Activated CD8-positive, alpha-beta T cell treated with anti-CD3 and anti-CD28 coated beads for 36 hours (primary cell): ENCODE measurements at regions not wholly inside any gene's neighbourhood (a gene's known extent, or its start where the extent isn't known, plus 50 kb on each side); places are given as distances from the start of the nearest gene placed in this dataset.
A peak's percentile ranks its signal among the peaks of the same experiment; 100 is the strongest.
"Not testable (repeated sequence)": the region's sequence is repeated elsewhere in the genome, so short reads cannot be mapped to it uniquely, and the experiment has no call there.

Experiments used
- ATAC-seq: fragments of 200-7000 bp; cut with Tn5 transposase; one replicate; pipeline ENCODE4 v1.10.0; 2021; ENCODE audit warnings: mild to moderate bottlenecking, moderate library complexity
- CTCF ChIA-PET: fragments of 350-600 bp; sonication (Branson Sonifier 250); formaldehyde crosslinking; loops from one replicate; lab custom pipeline; 2021; ENCODE audit warnings: antibody characterized with exemption; lab: Charles Lee
- POLR2A ChIA-PET: fragments of 350-600 bp; sonication (Branson Sonifier 250); formaldehyde crosslinking; loops from one replicate; lab custom pipeline; 2021; ENCODE audit warnings: antibody characterized with exemption; lab: Charles Lee
- DNase-seq: peaks from one replicate; pipeline ENCODE4 v3.0.0-alpha.2; 2020
- H3K27ac Mint-ChIP-seq: one replicate; pipeline ENCODE4 v1.8.0; 2021; ENCODE audit warnings: mild to moderate bottlenecking, mixed read lengths
- H3K27me3 Mint-ChIP-seq: one replicate; pipeline ENCODE4 v1.8.0; 2021; ENCODE audit warnings: mixed read lengths
- H3K36me3 Mint-ChIP-seq: one replicate; pipeline ENCODE4 v1.8.0; 2021; ENCODE audit warnings: low read depth, mixed read lengths
- H3K4me1 Mint-ChIP-seq: one replicate; pipeline ENCODE4 v1.8.0; 2021; ENCODE audit warnings: low read depth, mixed read lengths
- H3K4me3 Mint-ChIP-seq: one replicate; pipeline ENCODE4 v1.8.0; 2021; ENCODE audit warnings: mild to moderate bottlenecking, moderate library complexity, mixed read lengths
- H3K9me3 Mint-ChIP-seq: one replicate; pipeline ENCODE4 v1.8.0; 2021; ENCODE audit warnings: mixed read lengths
- CTCF ChIP-seq: fragments of 200-600 bp; IDR thresholded peaks from one replicate; pipeline ENCODE4 v1.8.0; 2022; ENCODE audit warnings: antibody characterized with exemption, mild to moderate bottlenecking
- intact Hi-C: fragments of 100-400 bp; cut with micrococcal nuclease; formaldehyde crosslinking; loops from one replicate; pipeline ENCODE4 v1.10.0; 2022

DNA sequence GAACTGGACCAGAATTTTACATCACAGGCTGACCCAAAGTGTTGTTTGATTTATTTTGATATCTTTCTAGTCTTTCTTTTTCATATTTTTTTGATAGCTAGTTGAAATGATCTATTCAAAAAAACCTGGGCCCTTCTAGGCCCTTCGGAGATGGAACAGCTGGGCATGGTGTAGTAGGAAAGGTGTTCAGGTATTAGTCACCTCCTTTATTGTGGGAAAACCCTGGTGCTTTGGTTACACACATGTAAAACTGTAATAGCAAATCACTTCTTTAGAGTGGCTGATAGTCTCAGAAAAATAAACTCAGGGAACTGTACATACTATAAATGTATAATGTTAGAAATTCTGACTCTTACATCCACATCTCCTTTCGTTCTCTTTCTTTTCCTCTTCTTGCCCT lies 234.5 kb downstream of the PLA2G4A start:
- intact Hi-C loops: no loop called here
- ChIA-PET POLR2A (no interaction called here), CTCF (no interaction called here)
- ATAC-seq (no peak), DNase-seq (no peak)
- peaks cover 1% of the 10 kb centered on the region for H3K9me3 Mint-ChIP-seq
- no peaks in the 10 kb centered on the region for H3K27me3 Mint-ChIP-seq
- H3K4me3 Mint-ChIP-seq: no peak overlapping the region
- no peak for TF ChIP-seq CTCF
- H3K27ac Mint-ChIP-seq: no peak overlapping the region
- H3K36me3 Mint-ChIP-seq: no peaks in the 10 kb centered on the region
- H3K4me1 Mint-ChIP-seq: no peaks in the 10 kb centered on the region

DNA sequence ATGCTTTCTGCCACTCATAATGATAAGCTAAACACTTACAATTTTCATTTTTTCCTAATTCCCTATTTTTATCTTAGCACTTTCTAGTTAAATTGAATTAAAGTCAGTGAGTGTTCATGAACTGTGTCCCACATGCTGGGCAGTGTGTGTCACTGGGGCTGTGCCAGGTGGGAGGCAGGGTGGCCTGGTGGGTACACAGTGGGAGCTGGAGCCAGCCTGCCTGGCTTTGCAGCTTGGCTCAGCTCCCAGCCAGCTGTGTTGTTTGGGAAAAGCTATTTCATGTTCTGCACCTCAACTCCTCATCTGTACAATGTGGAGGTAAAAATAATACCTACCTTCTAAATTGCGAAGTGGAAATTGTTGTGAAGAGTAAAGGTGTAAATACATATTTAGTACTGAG lies 238.4 kb downstream of the PLA2G4A start:
- Mint-ChIP-seq H3K9me3 (peaks cover 1% of the 10 kb centered on the region), H3K27me3 (no peaks in the 10 kb centered on the region), H3K27ac (no peak overlapping the region), H3K4me1 (peaks cover 2% of the 10 kb centered on the region), H3K36me3 (no peaks in the 10 kb centered on the region), H3K4me3 (no peak overlapping the region)
- TF ChIP-seq CTCF: no peak
- ChIA-PET CTCF (interaction anchor here (1.5 kb wide), 1 partner anchor 16 kb away, joined by 6 read pairs; no protein-coding TSS in a partner anchor), POLR2A (no interaction called here)
- intact Hi-C loops: no loop called here
- ATAC-seq (no peak), DNase-seq (no peak)

- no peak overlapping the region for H3K4me3 Mint-ChIP-seq
- no peaks in the 10 kb centered on the region for H3K27me3 Mint-ChIP-seq
- H3K4me1 Mint-ChIP-seq: peaks cover 2% of the 10 kb centered on the region
- CTCF ChIA-PET: interaction anchor here (0.9 kb wide), 1 partner anchor 19 kb away, joined by 4 read pairs; no protein-coding TSS in a partner anchor
- peaks cover 7% of the 10 kb centered on the region for H3K36me3 Mint-ChIP-seq
- intact Hi-C loops: no loop called here
- POLR2A ChIA-PET: no interaction called here
- ATAC-seq: no peak
- DNase-seq: no peak
- TF ChIP-seq CTCF: no peak
- H3K27ac Mint-ChIP-seq: no peak overlapping the region
- H3K9me3 Mint-ChIP-seq: peaks cover 5% of the 10 kb centered on the region
Observed at GRCh38 chr1:187070076-187070475, 241.3 kb downstream of the PLA2G4A start.

GRCh38 chr1:187072262-187073034 lies 243.7 kb downstream of the PLA2G4A start:
- POLR2A ChIA-PET: interaction anchor here (1.2 kb wide), 1 partner anchor 19 kb away, joined by 3 read pairs; no protein-coding TSS in a partner anchor

DNA sequence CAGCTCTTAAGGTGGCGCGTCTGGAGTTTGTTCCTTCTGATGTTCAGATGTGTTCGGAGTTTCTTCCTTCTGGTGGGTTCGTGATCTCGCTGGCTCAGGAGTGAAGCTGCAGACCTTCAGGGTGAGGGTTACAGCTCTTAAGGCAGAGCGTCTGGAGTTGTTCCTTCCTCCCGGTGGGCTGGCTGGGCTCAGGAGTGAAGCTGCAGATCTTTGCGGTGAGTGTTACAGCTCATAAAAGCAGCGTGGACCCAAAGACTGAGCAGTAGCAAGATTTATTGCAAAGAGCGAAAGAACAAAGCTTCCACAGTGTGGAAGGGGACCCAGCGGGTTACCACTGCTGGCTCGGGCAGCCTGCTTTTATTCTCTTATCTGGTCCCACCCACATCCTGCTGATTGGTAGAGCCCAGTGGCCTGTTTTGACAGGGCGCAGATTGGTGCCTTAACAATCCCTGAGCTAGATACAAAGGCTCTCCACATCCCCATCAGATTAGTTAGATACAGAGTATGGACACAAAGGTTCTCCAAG lies 244.3 kb downstream of the PLA2G4A start:
- peak overlapping the region; percentile 91 for H3K4me3 Mint-ChIP-seq
- peak overlapping the region; percentile 89 for H3K27ac Mint-ChIP-seq
- DNase-seq: peak; percentile 42
- CTCF ChIA-PET, H3K4me1 Mint-ChIP-seq, H3K9me3 Mint-ChIP-seq, H3K36me3 Mint-ChIP-seq, H3K27me3 Mint-ChIP-seq, intact Hi-C loops, ATAC-seq: not testable (repeated sequence)
- POLR2A ChIA-PET: interaction anchor here (1.2 kb wide), 1 partner anchor 19 kb away, joined by 3 read pairs; no protein-coding TSS in a partner anchor

More at GRCh38 chr1:187072262-187073034, 243.7 kb downstream of the PLA2G4A start:
- H3K36me3 Mint-ChIP-seq, H3K9me3 Mint-ChIP-seq, intact Hi-C loops, H3K27me3 Mint-ChIP-seq, CTCF ChIA-PET, H3K4me1 Mint-ChIP-seq: not testable (repeated sequence)
- Mint-ChIP-seq H3K4me3 (peak overlapping the region; percentile 91), H3K27ac (peak overlapping the region; percentile 89)
- DNase-seq (peak; percentile 28), ATAC-seq (peak; percentile 74)

DNA sequence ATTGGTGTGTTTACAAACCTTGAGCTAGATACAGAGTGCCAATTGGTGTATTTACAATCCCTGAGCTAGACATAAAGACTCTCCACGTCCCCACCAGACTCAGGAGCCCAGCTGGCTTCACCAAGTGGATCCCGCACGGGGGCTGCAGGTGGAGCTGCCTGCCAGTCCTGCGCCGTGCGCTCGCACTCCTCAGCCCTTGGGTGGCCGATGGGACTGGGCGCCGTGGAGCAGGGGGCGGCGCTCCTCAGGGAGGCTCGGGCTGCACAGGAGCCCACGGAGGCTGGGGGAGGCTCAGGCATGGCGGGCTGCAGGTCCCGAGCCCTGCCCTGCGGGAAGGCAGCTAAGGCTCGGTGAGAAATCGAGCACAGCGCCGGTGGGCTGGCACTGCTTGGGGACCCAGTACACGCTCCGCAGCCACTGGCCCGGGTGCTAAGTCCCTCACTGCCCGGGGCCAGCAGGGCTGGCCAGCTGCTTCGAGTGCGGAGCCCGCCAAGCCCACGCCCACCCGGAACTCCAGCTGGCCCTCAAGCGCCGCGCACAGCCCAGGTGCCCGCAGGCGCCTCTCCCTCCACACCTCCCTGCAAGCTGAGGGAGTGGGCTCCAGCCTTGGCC lies 245.0 kb downstream of the PLA2G4A start:
- POLR2A ChIA-PET: interaction anchor here (1.2 kb wide), 1 partner anchor 18 kb away, joined by 3 read pairs; no protein-coding TSS in a partner anchor
- H3K27ac Mint-ChIP-seq, ATAC-seq, H3K9me3 Mint-ChIP-seq, CTCF ChIA-PET, intact Hi-C loops, H3K4me1 Mint-ChIP-seq, H3K36me3 Mint-ChIP-seq, DNase-seq, H3K27me3 Mint-ChIP-seq: not testable (repeated sequence)
- peak overlapping the region; percentile 91 for H3K4me3 Mint-ChIP-seq
